ENCODE measurements at regions not wholly inside any gene's neighbourhood (a gene's known extent, or its start where the extent isn't known, plus 50 kb on each side); places are given as distances from the start of the nearest gene placed in this dataset.

GRCh38 chr5:103668281-103668680 lies 105.7 kb upstream of the NUDT12 start:
- Histone ChIP-seq H3K4me3 (ENCODE audit: low read depth in 1 of 3, low read length in 3 of 3) (no peak overlapping the region), H3K36me3 (ENCODE audit: control insufficient read depth in 4 of 4, insufficient read depth in 3 of 4, low read depth in 1 of 4, low read length in 3 of 4) (no peaks in the 10 kb centered on the region), H3K27ac (ENCODE audit: low read depth in 1 of 2, low read length in 2 of 2) (no peak overlapping the region), H3K4me1 (ENCODE audit: control insufficient read depth in 4 of 4, insufficient read depth in 4 of 4, low read length in 3 of 4) (no peaks in the 10 kb centered on the region), H3K27me3 (ENCODE audit: control insufficient read depth in 4 of 4, insufficient read depth in 4 of 4, low read length in 3 of 4) (no peaks in the 10 kb centered on the region), H3K9ac (ENCODE audit: low read depth in 1 of 2, low read length in 2 of 2) (no peak overlapping the region), H3K9me3 (ENCODE audit: control insufficient read depth in 4 of 4, low read length in 3 of 4) (no peaks in the 10 kb centered on the region)
- DNase-seq (ENCODE audit: low spot score) = no peak
- 85% methylated on average over 3 of the region's 3 CpGs for WGBS
- no peak for TF ChIP-seq EGR1 (IDR thresholded peaks at IDR 0.05; ENCODE audit: low read depth in 2 of 2)
- TF ChIP-seq NR2F2 (IDR thresholded peaks at IDR 0.05) = no peak
- no peak for TF ChIP-seq FOXA1 (IDR thresholded peaks at IDR 0.05)
- no peak for TF ChIP-seq ZBTB33 (IDR thresholded peaks at IDR 0.05)

- Histone ChIP-seq H3K27ac (ENCODE audit: low read depth in 1 of 2, low read length in 2 of 2) (no peak overlapping the region), H3K36me3 (ENCODE audit: control insufficient read depth in 4 of 4, insufficient read depth in 3 of 4, low read depth in 1 of 4, low read length in 3 of 4) (no peaks in the 10 kb centered on the region), H3K9ac (ENCODE audit: low read depth in 1 of 2, low read length in 2 of 2) (no peak overlapping the region), H3K27me3 (ENCODE audit: control insufficient read depth in 4 of 4, insufficient read depth in 4 of 4, low read length in 3 of 4) (no peaks in the 10 kb centered on the region), H3K9me3 (ENCODE audit: control insufficient read depth in 4 of 4, low read length in 3 of 4) (no peaks in the 10 kb centered on the region), H3K4me3 (ENCODE audit: low read depth in 1 of 3, low read length in 3 of 3) (no peak overlapping the region), H3K4me1 (ENCODE audit: control insufficient read depth in 4 of 4, insufficient read depth in 4 of 4, low read length in 3 of 4) (no peaks in the 10 kb centered on the region)
- TF ChIP-seq CTCF (IDR thresholded peaks at IDR 0.05; ENCODE audit: low read depth, low read length, missing input control) = no peak
- DNase-seq (ENCODE audit: low spot score) = no peak
- 54% methylated on average over 3 of the region's 3 CpGs for WGBS
Measured at GRCh38 chr5:103667068-103667467, 104.5 kb upstream of the NUDT12 start.

- Histone ChIP-seq H3K9me3 (ENCODE audit: control insufficient read depth in 4 of 4, low read length in 3 of 4) (no peaks in the 10 kb centered on the region), H3K36me3 (ENCODE audit: control insufficient read depth in 4 of 4, insufficient read depth in 3 of 4, low read depth in 1 of 4, low read length in 3 of 4) (no peaks in the 10 kb centered on the region), H3K9ac (ENCODE audit: low read depth in 1 of 2, low read length in 2 of 2) (no peak overlapping the region), H3K4me3 (ENCODE audit: low read depth in 1 of 3, low read length in 3 of 3) (no peak overlapping the region), H3K27me3 (ENCODE audit: control insufficient read depth in 4 of 4, insufficient read depth in 4 of 4, low read length in 3 of 4) (no peaks in the 10 kb centered on the region), H3K27ac (ENCODE audit: low read depth in 1 of 2, low read length in 2 of 2) (no peak overlapping the region), H3K4me1 (ENCODE audit: control insufficient read depth in 4 of 4, insufficient read depth in 4 of 4, low read length in 3 of 4) (no peaks in the 10 kb centered on the region)
- TF ChIP-seq RXRA (IDR thresholded peaks at IDR 0.05) (no peak), ATF3 (IDR thresholded peaks at IDR 0.05) (no peak), MAX (IDR thresholded peaks at IDR 0.05) (no peak), CTCF (IDR thresholded peaks at IDR 0.05; ENCODE audit: low read depth, low read length, missing input control) (no peak), GABPA (IDR thresholded peaks at IDR 0.05 in 1 of 2, conservative IDR thresholded peaks at IDR 0.05 in 1 of 2) (no peak), YY1 (IDR thresholded peaks at IDR 0.05) (no peak)
- DNase-seq (ENCODE audit: low spot score) = no peak
- WGBS = 88% methylated on average over 3 of the region's 3 CpGs
Measured at GRCh38 chr5:103657301-103657700, 94.7 kb upstream of the NUDT12 start.

Data from liver (tissue), 8 donors.